Pancreas (tissue), 10 donors: ENCODE measurements at regions not wholly inside any gene's neighbourhood (a gene's known extent, or its start where the extent isn't known, plus 50 kb on each side); places are given as distances from the start of the nearest gene placed in this dataset.
A peak's percentile ranks its signal among the peaks of the same experiment; 100 is the strongest.

Experiments used
- ATAC-seq, 4 donors: fragments of 200-7000 bp; cut with Tn5 transposase; one replicate each; pipeline versions ENCODE4 v1.8.0 to v1.9.1; 2020; ENCODE audit warnings: mild to moderate bottlenecking in 4 of 4, moderate library complexity in 4 of 4
- DNase-seq, 6 donors: peaks; one replicate each; pipeline ENCODE4 v3.0.0-alpha.2; 2020
- FAIRE-seq: peaks from 2 replicates; lab custom pipeline; 2012; peaks lifted over from hg19 to GRCh38; lab: Jason Lieb, UNC
- H3K27ac ChIP-seq, 4 donors: fragments of 200-600 bp; sonication (generic); 1 replicate in 3 of 4; 2 replicates in 1 of 4; pipeline versions ENCODE4 v1.5.0 to v1.8.0; 2020
- H3K27me3 ChIP-seq, 4 donors: fragments of 200-600 bp; one replicate each; pipeline ENCODE4 v1.8.0; 2021
- H3K36me3 ChIP-seq, 3 donors: fragments of 200-600 bp; sonication (generic) in 1 of 3; one replicate each; pipeline versions ENCODE4 v1.5.0 to v1.8.0; 2020 to 2021
- H3K4me1 ChIP-seq, 3 donors: fragments of 200-600 bp; one replicate each; pipeline ENCODE4 v1.8.0; 2021
- H3K4me3 ChIP-seq, 4 donors: fragments of 200-600 bp; sonication (generic) in 2 of 4; one replicate each; pipeline versions ENCODE4 v1.5.0 to v1.8.0; 2020 to 2021
- H3K9me3 ChIP-seq, 4 donors: fragments of 200-600 bp; one replicate each; pipeline ENCODE4 v1.8.0; 2021
- WGBS, 2 donors: extraction: QIAGEN DNeasy Blood & Tissue Kit; methylation state at CpG; one replicate each; pipeline ENCODE4 v1.1.7; 2013; 5-methylcytosine and 5-hydroxymethylcytosine counted together
- intact Hi-C, 3 donors: fragments of 100-400 bp; cut with DNase I; formaldehyde crosslinking; loops; one replicate each; pipeline versions ENCODE4 v1.11.1 to v1.14.2; 2022
- TF ChIP-seq, protein P1 (sequence below), 4 donors: fragments of 200-600 bp; sonication (generic) in 3 of 4; IDR thresholded peaks; one replicate each; pipeline versions ENCODE4 v1.5.0 to v1.8.0; 2021; ENCODE audit warnings: antibody characterized with exemption in 4 of 4
- donor health status: healthy with polysubstance abuse.
- donor health status: DM: no; HTN: no; CAD: no; lungs with moderate emphysema.
- donor health status: DM: no; HTN: no; CAD: no.
- donor health status: control.
- donor health status: control.
- donor health status: Bipolar disorder and iron deficiency.
- donor health status: DM: yes; HTN: yes; CAD: no.
- donor health status: DM: no; HTN: no; CAD: no.
- donor health status: DM: no; HTN: no; CAD: no.
- donor health status: DM: yes; HTN: yes; CAD: no.

DNA sequence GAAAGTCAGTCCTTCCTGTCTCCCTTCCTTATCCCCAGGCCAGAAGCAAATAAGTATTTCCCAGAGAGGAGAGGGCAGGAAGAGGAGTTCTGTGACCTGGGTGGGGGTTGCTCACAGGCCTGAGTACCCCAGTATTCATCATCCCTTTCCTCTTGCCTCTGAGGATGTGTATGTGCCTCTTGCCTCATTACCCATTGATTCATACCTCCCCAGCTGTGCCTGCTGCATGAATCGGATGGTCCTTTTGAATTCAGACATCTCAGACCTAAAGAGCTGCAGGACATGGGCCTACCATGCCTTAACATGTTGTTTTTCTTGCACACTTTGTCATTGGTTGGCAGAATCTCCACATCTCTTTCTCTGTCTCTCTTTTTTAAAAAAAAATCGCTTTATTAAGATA is 112.8 kb upstream of the SHB start:
- Histone ChIP-seq H3K27ac (no peak overlapping the region), H3K36me3 (no peaks in the 10 kb centered on the region), H3K4me1 (peaks cover 6 to 8% (median 7%) of the 10 kb centered on the region in 3 donors), H3K4me3 (no peak overlapping the region), H3K27me3 (no peaks in the 10 kb centered on the region), H3K9me3 (no peaks in the 10 kb centered on the region)
- FAIRE-seq, result no peak
- intact Hi-C loops, result no loop called here
- no peak for ATAC-seq
- 78 to 82% methylated on average over 2 of the region's 2 CpGs for WGBS, 2 donors
- TF ChIP-seq, protein P1, sequence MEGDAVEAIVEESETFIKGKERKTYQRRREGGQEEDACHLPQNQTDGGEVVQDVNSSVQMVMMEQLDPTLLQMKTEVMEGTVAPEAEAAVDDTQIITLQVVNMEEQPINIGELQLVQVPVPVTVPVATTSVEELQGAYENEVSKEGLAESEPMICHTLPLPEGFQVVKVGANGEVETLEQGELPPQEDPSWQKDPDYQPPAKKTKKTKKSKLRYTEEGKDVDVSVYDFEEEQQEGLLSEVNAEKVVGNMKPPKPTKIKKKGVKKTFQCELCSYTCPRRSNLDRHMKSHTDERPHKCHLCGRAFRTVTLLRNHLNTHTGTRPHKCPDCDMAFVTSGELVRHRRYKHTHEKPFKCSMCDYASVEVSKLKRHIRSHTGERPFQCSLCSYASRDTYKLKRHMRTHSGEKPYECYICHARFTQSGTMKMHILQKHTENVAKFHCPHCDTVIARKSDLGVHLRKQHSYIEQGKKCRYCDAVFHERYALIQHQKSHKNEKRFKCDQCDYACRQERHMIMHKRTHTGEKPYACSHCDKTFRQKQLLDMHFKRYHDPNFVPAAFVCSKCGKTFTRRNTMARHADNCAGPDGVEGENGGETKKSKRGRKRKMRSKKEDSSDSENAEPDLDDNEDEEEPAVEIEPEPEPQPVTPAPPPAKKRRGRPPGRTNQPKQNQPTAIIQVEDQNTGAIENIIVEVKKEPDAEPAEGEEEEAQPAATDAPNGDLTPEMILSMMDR (IDR thresholded peaks at IDR 0.05), result no peak
- DNase-seq, result no peak

DNA sequence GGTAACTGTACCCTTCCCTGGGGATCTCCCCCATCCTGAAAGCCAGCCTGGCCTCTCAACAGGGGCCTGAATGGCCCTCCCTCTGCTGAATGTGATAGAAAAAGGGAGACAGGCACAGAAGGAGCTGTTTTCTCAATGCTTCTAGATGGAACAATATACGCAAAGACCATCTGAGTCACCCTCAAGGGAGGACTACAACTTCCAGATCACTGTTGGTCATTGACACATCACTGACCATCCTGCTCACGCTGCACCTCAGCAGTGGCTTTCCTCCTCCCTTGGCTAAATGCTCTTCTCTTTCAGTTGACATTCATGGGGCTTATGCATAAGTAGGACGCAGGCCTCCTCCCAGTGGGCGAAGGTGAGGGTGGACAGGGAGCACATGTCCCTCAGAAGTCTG is 112.2 kb upstream of the SHB start:
- no peak for FAIRE-seq
- intact Hi-C loops, result no loop called here
- WGBS, 2 donors, result 98 to 99% methylated on average over 4 of the region's 4 CpGs
- DNase-seq, result no peak
- Histone ChIP-seq H3K4me3 (no peak overlapping the region), H3K4me1 (peaks cover 6 to 8% (median 7%) of the 10 kb centered on the region in 3 donors), H3K36me3 (no peaks in the 10 kb centered on the region), H3K27ac (no peak overlapping the region), H3K27me3 (no peaks in the 10 kb centered on the region), H3K9me3 (no peaks in the 10 kb centered on the region)
- TF ChIP-seq, protein P1 (IDR thresholded peaks at IDR 0.05), result no peak
- no peak for ATAC-seq

DNA sequence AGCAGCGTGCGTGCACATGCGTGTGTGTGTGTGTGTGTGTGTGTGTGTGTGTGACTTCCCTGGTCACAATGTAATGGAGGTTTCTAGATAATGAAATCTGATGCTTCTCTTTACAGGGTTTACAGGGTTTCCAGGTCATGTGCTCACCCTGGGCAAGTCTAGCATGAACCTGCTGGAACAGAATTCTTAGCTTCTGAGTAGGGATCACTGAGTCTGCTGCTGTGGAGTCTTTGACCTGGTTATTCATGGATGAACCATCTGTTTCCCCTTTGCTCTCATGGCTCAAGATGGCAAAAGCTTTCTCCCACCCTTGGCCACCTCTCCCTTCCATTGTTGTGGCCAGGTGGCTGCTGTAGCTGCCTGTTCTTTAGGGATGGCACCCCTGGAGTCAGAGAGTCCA is 111.6 kb upstream of the SHB start:
- WGBS, 2 donors, result 81 to 96% methylated on average over 3 of the region's 3 CpGs
- FAIRE-seq, result no peak
- intact Hi-C loops, result no loop called here

DNA sequence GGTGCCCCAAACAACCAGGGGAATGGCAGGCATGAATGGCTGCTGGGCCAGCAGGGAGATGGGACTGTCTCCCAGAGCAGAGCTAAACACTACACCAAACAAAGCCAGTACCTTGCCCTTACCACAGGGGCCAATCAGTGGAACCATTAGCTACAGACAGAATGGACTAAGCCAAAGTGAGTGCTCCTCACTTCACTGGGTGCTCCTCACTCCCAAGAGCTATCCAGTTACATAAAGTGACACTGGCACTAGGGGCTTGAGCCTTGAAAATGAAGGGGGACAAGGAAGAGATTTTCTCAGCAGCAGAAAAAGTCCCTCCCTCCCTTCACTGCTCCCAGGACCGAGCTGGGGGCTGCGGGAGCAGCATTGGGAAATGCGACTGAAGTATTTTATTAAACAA is 110.9 kb upstream of the SHB start:
- intact Hi-C loops, result no loop called here
- 97 to 98% methylated on average over 3 of the region's 3 CpGs for WGBS, 2 donors
- Histone ChIP-seq H3K4me3 (no peak overlapping the region), H3K27me3 (no peaks in the 10 kb centered on the region), H3K27ac (no peak overlapping the region), H3K36me3 (no peaks in the 10 kb centered on the region), H3K4me1 (peaks cover 6 to 8% (median 7%) of the 10 kb centered on the region in 3 donors), H3K9me3 (no peaks in the 10 kb centered on the region)
- no peak for ATAC-seq
- TF ChIP-seq, protein P1 (IDR thresholded peaks at IDR 0.05), result no peak
- FAIRE-seq, result no peak
- DNase-seq, result no peak

More for the DNA sequence above, 111.6 kb upstream of the SHB start:
- Histone ChIP-seq H3K36me3 (no peaks in the 10 kb centered on the region), H3K27me3 (no peaks in the 10 kb centered on the region), H3K9me3 (no peaks in the 10 kb centered on the region), H3K27ac (no peak overlapping the region), H3K4me3 (no peak overlapping the region), H3K4me1 (peaks cover 6 to 8% (median 7%) of the 10 kb centered on the region in 3 donors)
- DNase-seq, result no peak
- TF ChIP-seq, protein P1 (IDR thresholded peaks at IDR 0.05), result no peak
- no peak for ATAC-seq

DNA sequence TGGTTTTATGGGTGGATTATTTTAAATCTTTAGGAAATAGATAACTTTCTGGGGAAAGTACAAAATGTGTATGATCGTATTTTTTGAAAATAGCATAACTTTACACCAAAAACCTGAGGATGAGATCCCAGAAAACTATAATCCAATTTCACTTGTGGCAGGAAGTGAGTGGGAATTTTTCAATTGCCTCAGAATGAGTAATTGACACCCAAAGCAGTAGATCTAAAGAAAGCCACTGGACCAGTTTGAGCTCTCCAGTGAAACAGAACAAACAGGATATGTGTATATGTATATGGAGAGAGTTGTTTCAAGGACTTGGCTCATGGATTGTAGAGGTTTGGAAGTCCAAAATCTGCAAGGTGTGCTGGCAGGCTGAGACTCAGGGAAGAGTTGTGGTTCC is 109.2 kb upstream of the SHB start:
- Histone ChIP-seq H3K4me3 (no peak overlapping the region), H3K36me3 (no peaks in the 10 kb centered on the region), H3K4me1 (peaks cover 6 to 7% (median 7%) of the 10 kb centered on the region in 3 donors), H3K27ac (peak overlapping the region in 1 of 4 donors; percentile 20), H3K27me3 (no peaks in the 10 kb centered on the region), H3K9me3 (no peaks in the 10 kb centered on the region)
- peak in 1 of 6 donors; percentile 14 for DNase-seq
- 80 to 91% methylated on average over 1 of the region's 1 CpG for WGBS, 2 donors
- peak; percentile 63 to 84 (median 72) for ATAC-seq
- intact Hi-C loops, result no loop called here
- FAIRE-seq, result no peak
- TF ChIP-seq, protein P1 (IDR thresholded peaks at IDR 0.05), result no peak
